22Rv1 (cell line): ENCODE measurements at regions not wholly inside any gene's neighbourhood (a gene's known extent, or its start where the extent isn't known, plus 50 kb on each side); places are given as distances from the start of the nearest gene placed in this dataset.

ENCODE experiments used
- CTCF ChIP-seq: fragments of 450-650 bp; IDR thresholded peaks from 2 replicates; pipeline ENCODE4 v1.5.1; 2017; ENCODE audit warnings: mild to moderate bottlenecking
- ZFX ChIP-seq: fragments of 450-650 bp; IDR thresholded peaks from 2 replicates; pipeline ENCODE4 v1.6.1; 2017; ENCODE audit warnings: antibody characterized with exemption, borderline replicate concordance

- TF ChIP-seq CTCF (no peak), ZFX (no peak)
These were observed 276.7 kb upstream of the TMEM161B start for GRCh38 chr5:88545338-88545737.
